PFSK-1 (cell line): ENCODE measurements at regions not wholly inside any gene's neighbourhood (a gene's known extent, or its start where the extent isn't known, plus 50 kb on each side); places are given as distances from the start of the nearest gene placed in this dataset.

Experiments
- FOXP2 ChIP-seq: optimal IDR thresholded peaks from 2 replicates; pipeline ENCODE3; 2011; ENCODE audit warnings: borderline replicate concordance, control low read depth, inconsistent platforms; ENCODE audit not compliant: insufficient read depth; ENCODE audit errors: extremely low read length, extremely low read depth
- POLR2AphosphoS5 ChIP-seq: IDR thresholded peaks from 2 replicates; pipeline ENCODE4 v1.6.1; 2012; ENCODE audit warnings: low read depth, mild to moderate bottlenecking, control low read depth, low read length, moderate library complexity
- REST ChIP-seq, 2 experiments: IDR thresholded peaks; 2 replicates each; pipeline versions ENCODE4 v1.6.1 to v1.8.0; 2011 to 2012; ENCODE audit warnings: low read depth in 2 of 2, low read length in 2 of 2, control low read depth in 1 of 2, inconsistent platforms in 1 of 2, mild to moderate bottlenecking in 1 of 2, moderate library complexity in 1 of 2; ENCODE audit not compliant: insufficient read depth in 1 of 2
- SIN3A ChIP-seq: IDR thresholded peaks from 2 replicates; pipeline ENCODE4 v1.6.1; 2012; ENCODE audit warnings: mild to moderate bottlenecking, low read length, moderate library complexity, borderline replicate concordance; ENCODE audit not compliant: insufficient read depth
- TAF1 ChIP-seq: IDR thresholded peaks from 2 replicates; pipeline ENCODE4 v1.6.1; 2012; ENCODE audit warnings: low read length, control low read depth, borderline replicate concordance; ENCODE audit not compliant: insufficient read depth

- TF ChIP-seq TAF1 (no peak), SIN3A (no peak), POLR2AphosphoS5 (no peak), REST (IDR thresholded peaks at IDR 0.05; ENCODE audit: insufficient read depth in 1 of 2, low read depth in 2 of 2, low read length in 2 of 2) (no peak), FOXP2 (no peak)
Observed at GRCh38 chr2:103847276-103847675, 1006.6 kb upstream of the POU3F3 start.

GRCh38 chr2:103859238-103859637 lies 994.7 kb upstream of the POU3F3 start:
- no peak for TF ChIP-seq FOXP2

GRCh38 chr2:103860016-103860415 lies 993.9 kb upstream of the POU3F3 start:
- TF ChIP-seq FOXP2, result no peak
- TF ChIP-seq POLR2AphosphoS5, result no peak
- TF ChIP-seq REST (IDR thresholded peaks at IDR 0.05; ENCODE audit: insufficient read depth in 1 of 2, low read depth in 2 of 2, low read length in 2 of 2), result no peak
- no peak for TF ChIP-seq SIN3A
- TF ChIP-seq TAF1, result no peak

- TF ChIP-seq TAF1, result no peak
- TF ChIP-seq REST (IDR thresholded peaks at IDR 0.05; ENCODE audit: insufficient read depth in 1 of 2, low read depth in 2 of 2, low read length in 2 of 2), result no peak
- TF ChIP-seq POLR2AphosphoS5, result no peak
- TF ChIP-seq FOXP2, result no peak
- no peak for TF ChIP-seq SIN3A
Observed at GRCh38 chr2:103868396-103868795, 985.5 kb upstream of the POU3F3 start.

- TF ChIP-seq POLR2AphosphoS5 (no peak), FOXP2 (no peak), REST (IDR thresholded peaks at IDR 0.05; ENCODE audit: insufficient read depth in 1 of 2, low read depth in 2 of 2, low read length in 2 of 2) (no peak), SIN3A (no peak), TAF1 (no peak)
Observed at GRCh38 chr2:103873716-103874351, 980.1 kb upstream of the POU3F3 start.
